HepG2 (cell line): ENCODE measurements at regions not wholly inside any gene's neighbourhood (a gene's known extent, or its start where the extent isn't known, plus 50 kb on each side); places are given as distances from the start of the nearest gene placed in this dataset.

Experiments
- ATAC-seq: fragments of 200-7000 bp; cut with Tn5 transposase; 3 replicates; pipeline ENCODE4 v1.9.1; 2020; ENCODE audit warnings: mild to moderate bottlenecking, moderate library complexity
- BruUV-seq: library from RNA; stranded (reverse); fragments of 400-500 nt; replicated peaks from 2 replicates; lab custom pipeline; 2021; lab: Mats Ljungman, UMichigan
- CTCF ChIA-PET: fragments of 300-600 bp; formaldehyde crosslinking; extraction: SDS; loops from one replicate; lab custom pipeline; 2021; ENCODE audit warnings: low total read pairs, inconsistent platforms, low intra/inter-chr PET ratio; lab: Yijun Ruan, JAX
- POLR2A ChIA-PET: fragments of 350-600 bp; sonication (Branson Sonifier 250); formaldehyde crosslinking; loops from one replicate; lab custom pipeline; 2020; ENCODE audit warnings: antibody characterized with exemption, inconsistent platforms; lab: Yijun Ruan, JAX
- DNase-seq: peaks from one replicate; pipeline ENCODE4 v3.0.0-alpha.2; 2015; ENCODE audit warnings: low spot score
- FAIRE-seq: peaks from 3 replicates; lab custom pipeline; 2011; peaks lifted over from hg19 to GRCh38; lab: Jason Lieb, UNC
- H2AFZ ChIP-seq: one replicate; pipeline ENCODE4 v1.6.1; 2011; ENCODE audit warnings: low read length, inconsistent platforms
- H3K27ac ChIP-seq: fragments of 300-600 bp; 3 replicates; pipeline ENCODE4 v1.8.0; 2011; ENCODE audit warnings: mixed run types, mild to moderate bottlenecking, mixed read lengths, low read length, inconsistent platforms; ENCODE audit not compliant: insufficient read depth; ENCODE audit errors: extremely low read length
- H3K27me3 ChIP-seq, 2 experiments: fragments of 200-600 bp in 1 of 2; 2 replicates in 1 of 2; 3 replicates in 1 of 2; pipeline versions ENCODE4 v1.6.0 to v1.8.0; 2011; ENCODE audit warnings: low read length in 2 of 2, mild to moderate bottlenecking in 2 of 2, moderate library complexity in 2 of 2, inconsistent platforms in 1 of 2; ENCODE audit not compliant: insufficient read depth in 2 of 2, control insufficient read depth in 1 of 2
- H3K36me3 ChIP-seq, 2 experiments: fragments of 200-600 bp in 1 of 2; replicated peaks in 1 of 2; 2 replicates in 1 of 2; 3 replicates in 1 of 2; pipeline versions ENCODE4 v1.5.1 to v1.8.0; 2011; ENCODE audit warnings: low read length in 2 of 2, inconsistent platforms in 1 of 2; ENCODE audit not compliant: insufficient read depth in 2 of 2, control insufficient read depth in 1 of 2
- H3K4me1 ChIP-seq: 2 replicates; pipeline ENCODE4 v1.5.1; 2012; ENCODE audit warnings: low read length, inconsistent platforms; ENCODE audit not compliant: insufficient read depth
- H3K4me2 ChIP-seq: 2 replicates; pipeline ENCODE4 v1.6.0; 2011; ENCODE audit warnings: low read depth, low read length, inconsistent platforms
- H3K4me3 ChIP-seq, 3 experiments: fragments of 200-600 bp in 1 of 3; sonication (generic), shearing (Covaris generic) in 1 of 3; replicated peaks in 1 of 3; 2 replicates each; pipeline ENCODE4 v1.5.1; 2011 to 2016; ENCODE audit warnings: low read length in 3 of 3, inconsistent platforms in 2 of 3, low read depth in 2 of 3, mild to moderate bottlenecking in 2 of 3, control low read depth in 1 of 3, mixed read lengths in 1 of 3; ENCODE audit not compliant: insufficient read depth in 1 of 3
- H3K79me2 ChIP-seq: one replicate; pipeline ENCODE4 v1.6.1; 2011; ENCODE audit warnings: low read length, inconsistent platforms; ENCODE audit not compliant: insufficient read depth
- H3K9ac ChIP-seq: 2 replicates; pipeline ENCODE4 v1.6.0; 2011; ENCODE audit warnings: mild to moderate bottlenecking, low read depth, low read length, inconsistent platforms; ENCODE audit not compliant: insufficient read depth
- H3K9me3 ChIP-seq: 2 replicates; pipeline ENCODE4 v1.5.1; 2012; ENCODE audit warnings: mild to moderate bottlenecking, low read length
- H4K20me1 ChIP-seq: 2 replicates; pipeline ENCODE4 v1.6.0; 2011; ENCODE audit warnings: inconsistent platforms, mild to moderate bottlenecking, low read length, moderate library complexity; ENCODE audit not compliant: insufficient read depth
- FOSL2 ChIP-seq: sonication (generic); formaldehyde crosslinking; IDR thresholded peaks from 2 replicates; pipeline ENCODE4 v1.4.0; 2020; ENCODE audit warnings: missing genetic modification reagents
- FOXO1 ChIP-seq: sonication (generic); formaldehyde crosslinking; IDR thresholded peaks from 2 replicates; pipeline ENCODE4 v1.4.0; 2020; ENCODE audit warnings: missing genetic modification reagents
- GATA4 ChIP-seq: sonication (generic); IDR thresholded peaks from 2 replicates; pipeline ENCODE4 v1.6.1; 2016; ENCODE audit warnings: antibody characterized with exemption, low read depth, borderline replicate concordance
- PATZ1 ChIP-seq: sonication (generic); formaldehyde crosslinking; IDR thresholded peaks from 2 replicates; pipeline ENCODE4 v1.4.0; 2020; ENCODE audit warnings: missing genetic modification reagents
- POLR2AphosphoS2 ChIP-seq: IDR thresholded peaks from 2 replicates; pipeline ENCODE4 v1.6.1; 2011; ENCODE audit warnings: low read depth, low read length, improper control_type of control experiment
- RELA ChIP-seq: sonication (generic); formaldehyde crosslinking; IDR thresholded peaks from 2 replicates; pipeline ENCODE4 v1.4.0; 2020; ENCODE audit warnings: missing genetic modification reagents
- SKIL ChIP-seq: sonication (generic); formaldehyde crosslinking; IDR thresholded peaks from 2 replicates; pipeline ENCODE4 v1.8.0; 2022; ENCODE audit warnings: missing genetic modification reagents, mild to moderate bottlenecking, moderate library complexity, borderline replicate concordance
- ZNF556 ChIP-seq: sonication (generic); formaldehyde crosslinking; IDR thresholded peaks from 2 replicates; pipeline ENCODE4 v1.4.0; 2020; ENCODE audit warnings: mild to moderate bottlenecking, missing genetic modification reagents, borderline replicate concordance
- WGBS: methylation state at CpG from one replicate; pipeline ENCODE4 v1.1.6; 2017; ENCODE audit warnings: low lambda C conversion rate; 5-methylcytosine and 5-hydroxymethylcytosine counted together
- in situ Hi-C: cut with HindIII; loops from 2 replicates; pipeline ENCODE4 v1.10.0; 2017; ENCODE audit warnings: low pct_unique_long_range_greater_than_20kb; ENCODE audit not compliant: extremely low pct_ligation_motif_present
- intact Hi-C: fragments of 100-400 bp; cut with micrococcal nuclease; formaldehyde crosslinking; loops from one replicate; pipeline ENCODE4 v1.10.0; 2022; ENCODE audit not compliant: unreplicated experiment

- WGBS: 3% methylated on average over 2 of the region's 2 CpGs
- FAIRE-seq: no peak
- no peak for DNase-seq
- no peak overlapping the region for H3K27ac ChIP-seq
- CTCF ChIA-PET: no interaction called here
- no peak overlapping the region for H3K9ac ChIP-seq
- H3K27me3 ChIP-seq: peaks cover 0 to 10% of the 10 kb centered on the region in 2 experiments; a peak in 4 of 5 replicates
- H4K20me1 ChIP-seq: no peaks in the 10 kb centered on the region
- POLR2A ChIA-PET: no interaction called here
- in situ Hi-C loops: no loop called here
- no peak overlapping the region for H3K4me3 ChIP-seq
- no peaks in the 10 kb centered on the region for H3K4me1 ChIP-seq
- H3K36me3 ChIP-seq: no peaks in the 10 kb centered on the region
- TF ChIP-seq ZNF556 (CRISPR knock-in tag) (no peak), POLR2AphosphoS2 (no peak), FOSL2 (CRISPR knock-in tag) (no peak), GATA4 (no peak), SKIL (CRISPR knock-in tag) (no peak), RELA (CRISPR knock-in tag) (no peak), FOXO1 (CRISPR knock-in tag) (no peak), PATZ1 (CRISPR knock-in tag) (no peak)
- BruUV-seq: no TSS peak
- intact Hi-C loops: no loop called here
- H3K79me2 ChIP-seq: no peaks in the 10 kb centered on the region
- no peak overlapping the region for H2AFZ ChIP-seq
- no peak for ATAC-seq
- no peaks in the 10 kb centered on the region for H3K9me3 ChIP-seq
- H3K4me2 ChIP-seq: no peak overlapping the region
Observed at GRCh38 chr10:2919016-2919415, 148.3 kb upstream of the PFKP start.
